Hematopoietic multipotent progenitor cell (in vitro differentiated cells): ENCODE measurements at regions not wholly inside any gene's neighbourhood (a gene's known extent, or its start where the extent isn't known, plus 50 kb on each side); places are given as distances from the start of the nearest gene placed in this dataset.
"Not testable (repeated sequence)": the region's sequence is repeated elsewhere in the genome, so short reads cannot be mapped to it uniquely, and the experiment has no call there.

Experiments
- DNase-seq, 3 donors: peaks; one replicate each; pipeline ENCODE4 v3.0.0-alpha.2; 2011 to 2015; ENCODE audit warnings: low read depth in 2 of 3, low spot score in 2 of 3

DNA sequence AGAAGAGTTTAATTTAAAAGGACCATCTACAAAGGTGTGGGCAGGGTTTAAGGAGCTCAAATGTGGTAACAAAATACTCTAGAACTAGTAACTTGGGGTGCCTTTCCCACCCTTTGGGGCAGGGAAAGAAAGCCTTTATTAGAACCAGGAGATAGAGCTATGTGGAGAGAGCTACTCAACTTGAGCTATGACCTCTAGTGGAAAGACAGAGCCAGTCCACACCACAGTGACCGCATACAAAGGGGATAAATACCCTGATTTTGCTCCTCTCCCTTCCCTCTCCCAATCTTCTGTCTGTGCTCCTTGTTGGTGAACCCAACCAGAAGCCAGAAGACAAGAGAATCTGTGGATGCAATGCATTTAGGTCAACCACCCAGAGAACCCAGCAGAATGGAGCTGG is 54.4 kb upstream of the JAK1 start:
- no peak for DNase-seq

DNA sequence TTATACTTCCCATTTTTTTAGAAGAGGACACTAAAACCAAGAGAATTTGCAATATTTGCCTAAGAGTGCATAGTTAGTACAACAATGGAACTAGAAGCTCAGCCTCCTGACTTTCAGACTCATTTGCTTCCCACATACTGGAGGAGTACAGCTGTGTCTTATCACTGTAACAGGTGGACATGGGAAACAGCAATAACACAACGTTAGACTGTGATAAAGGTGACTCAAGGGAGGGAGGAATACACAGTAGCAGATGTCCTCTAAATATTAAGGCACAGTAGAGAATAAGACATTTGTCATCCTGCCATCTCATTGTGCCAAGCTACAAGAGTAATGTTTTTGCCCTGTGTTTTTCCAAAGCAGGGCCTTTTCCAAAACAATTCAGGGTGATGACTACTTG is 55.4 kb upstream of the JAK1 start:
- no peak for DNase-seq

DNA sequence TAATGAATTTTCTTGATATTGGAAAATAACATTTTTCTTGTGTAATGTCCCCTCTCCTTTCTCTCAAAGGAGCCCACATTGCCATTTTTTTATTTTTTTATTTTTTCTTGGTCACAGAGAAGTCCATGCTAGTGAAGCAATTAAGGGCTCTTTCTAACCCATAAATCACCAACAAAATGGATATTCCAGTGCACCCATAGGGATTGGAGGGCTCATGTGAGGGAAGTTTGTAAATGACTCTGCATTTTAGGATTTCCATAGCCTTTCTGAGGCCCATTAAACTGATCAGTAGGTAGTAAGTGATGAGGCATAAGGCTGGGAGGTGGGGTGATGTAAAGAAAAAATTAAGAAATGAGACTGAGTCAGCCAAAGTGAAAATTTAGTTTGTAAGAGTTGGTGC is 55.9 kb upstream of the JAK1 start:
- DNase-seq, result no peak

DNA sequence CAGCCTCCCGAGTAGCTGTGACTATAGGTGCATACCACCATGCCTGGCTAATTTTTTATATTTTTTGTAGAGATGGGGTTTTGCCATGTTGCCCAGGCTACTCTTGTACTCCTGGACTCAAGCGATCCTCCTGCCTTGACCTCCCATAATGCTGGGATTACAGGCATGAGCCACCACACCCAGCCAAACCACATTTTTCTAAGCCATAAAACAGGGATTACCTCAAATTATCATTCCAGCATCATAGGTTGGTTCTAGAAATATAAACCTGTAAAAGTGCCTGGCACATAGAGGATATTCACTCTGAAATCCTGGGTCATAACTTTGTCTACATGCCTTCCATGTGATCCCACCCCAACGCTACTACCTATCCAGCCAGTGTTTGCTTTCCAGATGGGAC is 59.4 kb upstream of the JAK1 start:
- no peak for DNase-seq

DNA sequence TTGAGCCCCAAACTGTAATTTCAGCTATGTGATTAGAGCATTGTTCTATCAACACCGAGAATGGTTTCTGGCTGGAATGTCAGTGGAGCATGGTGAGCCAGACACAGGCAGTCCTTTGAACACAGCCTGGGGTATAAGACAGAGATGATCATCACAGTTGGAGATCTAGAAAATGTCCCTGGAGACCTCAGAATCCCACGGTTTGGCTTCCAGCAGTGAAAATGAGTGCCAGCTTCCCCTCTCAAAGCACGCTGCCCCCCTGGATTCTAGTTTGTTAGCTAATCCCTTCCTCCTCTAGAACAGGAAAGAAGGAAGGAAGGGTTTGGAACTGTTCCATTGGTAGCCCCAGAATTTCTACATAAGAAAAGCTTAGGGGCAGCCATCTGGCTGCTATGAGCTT is 59.9 kb upstream of the JAK1 start:
- DNase-seq, result no peak

DNA sequence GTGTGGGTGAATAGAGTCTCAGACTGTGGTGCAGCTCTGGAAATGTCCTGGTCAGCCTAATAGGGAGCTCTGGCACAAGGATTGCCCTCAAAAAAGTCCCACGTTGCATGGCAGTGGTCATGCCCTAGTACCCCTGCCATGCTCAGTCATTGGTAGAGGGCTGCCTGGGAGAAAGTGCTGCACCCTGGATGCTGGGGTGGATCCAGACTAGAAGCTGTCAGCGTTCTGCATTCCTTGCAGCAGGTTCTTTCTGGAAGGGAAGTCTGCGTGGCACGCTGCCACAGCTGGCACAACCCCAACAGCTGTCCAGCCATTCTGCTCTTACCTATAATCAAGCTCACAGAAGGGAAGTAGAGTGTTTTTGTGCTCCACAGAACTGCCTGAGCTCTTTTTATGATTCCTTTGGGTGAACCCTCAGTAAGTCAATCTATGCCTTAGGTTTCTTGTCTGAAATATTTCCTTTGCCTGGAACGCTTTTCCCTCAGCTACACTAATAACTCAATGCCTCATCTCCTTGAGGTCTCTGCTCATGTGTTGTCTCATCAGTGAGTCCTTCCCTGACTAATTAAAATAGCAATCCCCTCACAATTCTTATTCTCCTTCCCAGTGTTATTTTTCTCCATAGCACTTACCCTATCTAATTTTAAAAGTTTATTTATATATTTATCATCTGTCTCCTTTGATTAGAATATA is 61.5 kb upstream of the JAK1 start:
- DNase-seq, result peak in 2 of 3 donors; percentile 35 to 69

DNA sequence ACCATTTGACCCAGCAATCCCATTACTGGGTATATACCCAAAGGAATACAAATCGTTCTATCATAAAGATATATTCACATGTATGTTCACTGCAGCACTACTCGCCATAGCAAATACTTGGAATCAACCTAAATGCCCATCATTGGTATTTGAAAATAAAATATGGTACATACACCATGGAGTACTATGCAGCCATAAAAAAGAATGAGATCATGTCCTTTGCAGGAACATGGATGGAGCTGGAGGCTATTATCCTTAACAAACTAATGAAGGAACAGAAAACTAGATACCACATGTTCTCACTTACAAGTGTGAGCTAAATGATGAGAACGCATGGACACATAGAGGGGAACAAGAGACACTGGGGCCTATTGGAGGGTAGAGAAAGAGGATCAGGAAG is 63.1 kb upstream of the JAK1 start:
- DNase-seq, result not testable (repeated sequence)

DNA sequence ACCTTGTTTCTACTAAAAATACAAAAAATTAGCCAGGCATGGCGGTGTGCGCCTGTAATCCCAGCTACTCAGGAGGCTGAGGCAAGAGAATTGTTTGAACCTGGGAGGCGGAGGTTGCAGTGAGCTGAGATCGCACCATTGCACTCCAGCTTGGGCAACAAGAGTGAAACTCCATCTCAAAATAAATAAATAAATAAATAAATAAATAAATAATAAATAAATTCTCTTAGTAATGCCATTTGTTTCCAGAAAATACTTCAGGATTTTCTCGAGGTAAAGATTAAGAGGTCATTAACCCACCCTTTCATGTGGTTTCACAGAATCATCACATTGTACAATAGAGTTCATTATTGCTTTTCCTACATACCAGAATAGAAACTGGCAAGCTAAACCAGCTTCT is 68.5 kb upstream of the JAK1 start:
- DNase-seq, result not testable (repeated sequence)

DNA sequence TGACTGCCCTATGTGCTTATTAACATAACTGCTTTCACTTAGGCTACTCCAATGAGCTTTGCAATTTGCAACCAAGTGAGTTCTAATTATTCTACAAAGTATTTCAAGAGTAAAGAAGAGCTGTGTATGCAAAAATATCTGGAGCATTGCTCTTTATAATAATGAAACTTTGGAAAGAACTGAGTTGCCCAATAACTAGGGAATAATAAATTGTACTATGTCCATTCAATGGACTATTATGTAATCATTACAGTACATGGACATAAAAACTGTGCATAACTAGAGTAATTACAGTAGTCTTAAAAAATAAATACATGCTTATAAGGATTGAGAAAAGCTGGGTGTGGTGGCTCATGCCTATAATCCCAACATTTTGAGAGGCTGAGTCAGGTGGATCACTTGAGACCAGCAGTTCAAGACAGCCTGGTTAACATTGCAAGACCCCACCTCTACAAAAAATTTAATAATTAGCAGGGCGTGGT is 70.3 kb upstream of the JAK1 start:
- DNase-seq, result no peak

DNA sequence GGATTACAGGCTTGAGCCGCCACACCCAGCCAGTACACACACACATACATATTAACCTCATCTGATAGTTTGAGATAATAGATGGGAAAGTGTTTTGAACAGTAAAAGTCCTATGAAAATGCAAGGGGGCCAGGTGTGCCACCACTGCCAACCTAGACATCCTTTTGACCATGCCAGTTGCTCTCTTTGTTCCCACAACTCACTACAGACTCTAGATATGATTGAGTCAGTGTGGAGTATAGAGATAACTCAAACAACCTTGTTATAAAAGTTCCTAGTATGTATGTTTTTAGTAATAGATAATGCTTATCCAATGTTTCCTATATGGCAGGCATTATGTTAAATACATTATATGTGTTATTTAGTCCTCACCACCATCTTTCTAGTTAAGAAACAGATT is 72.7 kb upstream of the JAK1 start:
- no peak for DNase-seq

DNA sequence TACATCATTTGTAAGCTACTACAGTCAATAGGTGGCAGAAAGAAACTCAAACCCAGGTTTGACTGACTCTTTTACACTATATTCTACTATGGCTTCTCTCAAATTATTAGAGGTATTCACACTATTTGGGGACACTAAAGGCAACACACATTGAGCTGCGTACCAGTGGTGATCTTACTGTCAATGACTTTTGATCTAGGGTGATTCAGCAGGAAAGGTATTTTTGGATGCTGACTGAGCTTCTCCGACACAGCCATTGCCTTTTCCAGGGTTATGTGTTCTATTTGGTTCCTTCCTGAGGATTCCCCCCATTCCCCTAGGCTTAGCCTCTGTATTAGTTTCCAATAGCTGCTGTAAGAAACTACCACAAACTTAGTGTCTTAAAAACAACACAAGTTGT is 73.2 kb upstream of the JAK1 start:
- no peak for DNase-seq

DNA sequence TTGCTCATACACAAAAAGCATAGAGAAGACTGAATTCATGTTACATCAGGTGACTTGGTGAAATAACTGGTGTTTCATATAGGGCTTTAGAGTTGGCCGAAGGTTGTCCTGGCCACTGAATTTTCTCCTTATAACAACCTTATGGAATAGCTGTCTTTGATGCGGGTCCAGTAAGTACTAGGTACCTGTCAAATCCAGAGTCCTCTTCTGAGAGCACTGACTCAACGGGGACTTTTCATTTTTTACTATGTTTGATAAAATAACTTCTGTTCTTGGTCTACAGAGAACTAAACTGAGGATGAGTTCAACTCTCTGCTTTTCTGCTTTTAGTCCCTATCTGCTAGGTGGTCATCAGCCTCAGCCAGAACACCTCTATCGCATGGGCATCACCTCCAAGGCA is 76.1 kb upstream of the JAK1 start:
- no peak for DNase-seq

DNA sequence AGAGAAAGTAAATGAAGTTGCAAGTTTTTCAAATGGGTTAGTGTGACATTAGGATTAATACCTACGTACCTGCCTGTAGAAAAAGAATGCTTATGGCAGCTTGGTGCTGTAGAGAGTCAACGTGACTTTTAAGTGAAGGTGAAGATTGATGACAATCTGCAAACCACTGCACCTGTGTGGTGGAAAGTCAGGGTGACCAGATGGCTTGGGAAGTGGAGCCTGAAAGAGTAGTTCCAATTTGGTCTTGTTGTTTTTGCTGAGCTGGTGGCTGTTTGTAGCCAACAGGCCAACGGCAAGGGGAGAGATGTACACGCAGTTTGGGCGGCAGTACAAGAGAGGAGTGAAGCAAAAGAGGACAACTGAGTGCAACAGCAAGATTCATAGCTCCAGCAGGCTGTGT is 78.1 kb upstream of the JAK1 start:
- DNase-seq, result no peak

DNA sequence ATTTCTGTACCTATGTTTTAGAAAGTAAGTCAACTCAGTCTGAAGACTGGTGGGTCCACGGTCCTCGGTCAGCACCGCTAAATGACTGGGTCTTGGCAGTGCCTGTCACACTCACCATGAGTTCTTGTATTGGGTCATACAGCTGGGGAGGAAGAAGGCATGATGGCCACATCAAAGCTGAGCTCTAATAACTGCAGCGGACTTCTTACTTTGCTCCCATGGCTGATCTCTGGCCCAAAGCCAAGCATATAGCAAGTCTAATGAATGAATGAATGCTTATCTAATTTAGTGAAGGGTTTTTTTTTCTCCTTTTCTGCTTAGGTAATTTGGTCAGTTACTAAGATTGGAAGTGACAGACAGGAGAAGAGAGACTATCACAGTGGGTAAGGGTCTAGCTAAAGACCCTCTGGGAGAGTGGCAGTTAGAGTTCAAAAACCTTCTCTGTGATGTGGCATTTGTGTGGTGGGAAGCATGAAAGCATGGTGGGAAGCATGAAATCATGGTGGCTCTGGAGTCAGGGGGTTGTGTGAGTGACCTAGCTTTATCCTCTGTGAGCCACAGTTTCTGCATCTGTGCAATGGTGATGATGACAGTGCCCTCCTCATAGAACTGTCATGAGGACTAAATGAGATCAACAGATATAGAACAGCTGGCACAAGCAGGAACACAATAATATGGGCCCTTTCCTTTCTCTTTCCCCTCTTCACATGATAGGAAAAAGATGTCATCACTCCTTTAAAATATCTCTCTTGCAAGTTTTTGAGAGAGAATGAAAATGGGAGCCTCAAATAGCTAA is 78.9 kb upstream of the JAK1 start:
- DNase-seq, result no peak

DNA sequence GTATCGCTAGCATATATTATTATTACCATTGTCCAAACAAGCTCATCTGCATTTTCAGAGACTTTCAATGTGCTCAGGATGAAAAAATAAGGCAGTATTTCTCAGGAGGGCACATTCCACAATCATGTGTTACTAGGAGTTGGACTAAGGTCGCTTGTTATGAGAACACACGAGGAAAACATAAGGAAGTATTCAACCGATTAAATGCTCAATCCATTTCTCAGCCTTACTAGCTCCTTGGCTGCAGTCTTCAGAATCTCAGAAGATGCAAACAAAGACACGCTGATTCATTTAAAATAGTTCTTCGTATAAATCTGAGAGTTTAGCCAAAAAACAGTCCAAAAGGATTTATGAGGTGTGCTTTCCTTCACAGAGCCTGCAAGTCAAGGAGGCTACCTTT is 82.0 kb upstream of the JAK1 start:
- DNase-seq, result no peak

DNA sequence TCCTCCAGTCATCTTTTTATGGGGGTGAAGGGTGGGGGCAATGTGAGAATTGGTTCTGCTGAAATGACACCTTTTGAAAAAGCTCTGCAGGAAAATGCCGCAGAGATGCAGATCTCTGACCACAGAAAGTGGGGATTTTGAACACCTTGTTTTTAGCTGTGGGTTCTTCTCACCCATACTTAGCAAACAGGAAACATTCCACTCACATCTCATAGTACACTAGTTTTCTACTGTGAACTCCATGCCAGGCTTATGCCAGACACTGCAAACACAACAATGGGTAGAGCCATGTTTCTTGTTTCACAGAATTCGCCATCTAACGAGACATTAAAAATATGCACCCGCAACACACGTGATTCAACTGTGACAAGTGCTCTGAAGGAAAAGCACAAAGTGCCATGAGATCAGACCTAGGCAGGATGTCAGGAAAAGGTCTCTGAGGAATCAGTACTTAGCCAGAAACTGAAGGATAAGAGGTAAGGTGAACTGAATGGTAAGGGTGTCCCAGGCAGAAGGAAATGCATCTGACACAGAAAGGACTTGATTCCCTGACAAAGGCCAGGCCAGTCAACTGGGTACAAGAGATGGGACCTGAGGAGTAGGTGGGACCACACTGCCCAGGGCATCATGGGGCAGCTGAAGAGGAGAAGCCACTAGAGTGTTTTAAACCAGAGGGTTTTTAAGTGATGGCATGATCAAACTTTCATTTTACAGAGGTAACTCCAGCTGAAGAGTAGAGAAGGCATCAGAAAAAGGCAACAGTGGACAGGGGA is 83.8 kb upstream of the JAK1 start:
- no peak for DNase-seq

DNA sequence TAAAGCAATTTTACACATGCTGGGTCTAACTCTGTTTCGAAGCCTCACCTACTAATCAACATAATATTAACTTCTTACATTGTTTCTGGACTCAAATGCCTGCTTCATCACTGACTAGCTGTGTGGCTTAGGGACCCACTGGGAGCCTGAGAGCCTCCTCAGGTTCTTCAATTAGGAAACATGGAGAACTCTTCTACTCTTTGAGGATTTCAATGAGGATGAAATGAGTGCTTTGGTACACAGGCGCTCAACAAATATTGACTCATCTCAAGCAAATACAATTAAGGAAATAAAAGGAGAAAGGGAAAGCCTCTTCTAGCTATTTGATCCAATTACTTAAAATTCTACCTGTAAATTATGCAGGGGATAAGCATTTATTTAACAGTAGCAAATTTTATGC is 84.4 kb upstream of the JAK1 start:
- DNase-seq, result no peak

DNA sequence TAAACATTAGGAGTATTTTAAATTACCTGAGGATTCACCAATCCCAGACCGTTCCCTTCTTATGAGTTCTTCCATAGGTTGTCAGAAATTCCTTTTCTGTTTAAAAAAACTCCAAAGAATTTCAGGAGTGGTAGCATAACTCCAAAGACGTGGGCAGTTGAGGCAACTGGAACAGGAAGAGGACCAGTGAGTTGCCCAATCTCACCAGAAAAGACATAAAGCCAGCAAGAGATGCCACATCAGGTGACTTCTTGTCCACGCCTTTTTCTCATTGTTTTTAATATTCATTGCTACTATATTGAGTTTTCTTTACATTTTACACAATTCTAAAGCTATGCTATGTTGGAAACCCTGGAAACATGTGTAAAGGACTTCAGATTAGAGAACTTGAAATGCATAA is 88.1 kb upstream of the JAK1 start:
- DNase-seq, result no peak

DNA sequence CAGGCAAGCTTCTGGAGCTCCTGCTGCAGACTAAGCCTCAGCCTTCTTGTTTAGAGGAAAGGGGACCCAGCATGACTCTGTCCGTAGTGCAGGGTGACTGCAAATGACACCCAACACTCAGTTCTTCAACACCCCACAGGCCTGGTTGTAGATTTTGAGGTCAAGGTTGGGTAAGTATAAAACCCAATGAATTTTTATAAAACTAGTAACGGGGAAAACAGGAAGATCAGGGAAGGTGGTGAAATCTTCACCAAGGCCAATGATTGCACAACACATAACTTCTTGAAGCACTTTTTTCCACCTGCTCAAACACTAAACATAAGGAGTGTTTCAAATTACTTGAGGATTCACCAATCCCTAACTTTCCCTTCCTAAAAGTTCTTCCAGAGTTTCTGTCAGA is 89.4 kb upstream of the JAK1 start:
- DNase-seq, result no peak

DNA sequence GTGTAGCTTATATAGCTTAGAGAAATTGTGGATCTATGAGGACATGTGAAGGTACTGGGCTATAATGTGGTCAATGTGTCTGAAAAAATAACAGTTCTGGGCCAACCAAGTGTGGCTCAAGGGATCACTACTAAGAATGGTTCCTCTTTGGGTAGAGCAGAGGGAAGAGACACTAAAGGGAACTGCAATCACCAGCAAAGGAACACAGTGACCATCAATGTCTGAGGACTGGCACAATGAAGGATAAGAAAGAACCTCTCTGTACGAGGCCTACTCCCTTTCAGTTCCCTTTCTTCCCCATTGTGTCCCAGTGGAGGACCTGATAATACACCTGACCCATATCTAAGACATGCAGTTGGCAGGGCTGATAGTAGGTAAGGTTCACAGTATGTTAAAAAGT is 89.9 kb upstream of the JAK1 start:
- DNase-seq, result no peak

DNA sequence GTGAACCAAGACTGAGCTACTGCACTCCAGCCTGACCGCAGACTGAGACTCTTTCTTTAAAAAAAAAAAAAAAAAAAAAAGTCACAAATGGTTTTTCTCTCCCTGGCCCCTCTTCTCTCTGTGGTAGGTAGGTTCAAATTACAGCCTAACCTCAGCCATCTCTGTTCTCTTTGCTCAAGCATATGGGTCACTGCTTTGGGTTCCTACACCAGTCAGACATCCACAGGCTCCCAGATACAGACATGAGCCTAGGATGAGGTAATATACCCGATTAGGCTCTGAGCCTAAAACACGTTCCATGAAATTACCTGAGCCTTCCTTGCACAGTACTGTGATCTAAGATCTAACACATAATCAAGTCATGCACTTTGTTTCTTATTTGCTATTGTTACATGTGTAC is 90.5 kb upstream of the JAK1 start:
- no peak for DNase-seq
